ENCODE measurements at regions not wholly inside any gene's neighbourhood (a gene's known extent, or its start where the extent isn't known, plus 50 kb on each side); places are given as distances from the start of the nearest gene placed in this dataset.

GRCh38 chr15:31470756-31471155 lies 144.1 kb downstream of the KLF13 start:
- no peak for TF ChIP-seq CTCF (IDR thresholded peaks at IDR 0.05; ENCODE audit: low read depth, low read length)
- no peak for DNase-seq (ENCODE audit: extremely low read depth, low read depth)

GRCh38 chr15:31471731-31472430 lies 145.2 kb downstream of the KLF13 start:
- no peak for TF ChIP-seq CTCF (IDR thresholded peaks at IDR 0.05; ENCODE audit: low read depth, low read length)
- DNase-seq (ENCODE audit: extremely low read depth, low read depth), result no peak

GRCh38 chr15:31472636-31473384 lies 146.2 kb downstream of the KLF13 start:
- DNase-seq (ENCODE audit: extremely low read depth, low read depth), result no peak
- TF ChIP-seq CTCF (IDR thresholded peaks at IDR 0.05; ENCODE audit: low read depth, low read length), result no peak; the same call in 1 of the 2 replicates

- DNase-seq (ENCODE audit: extremely low read depth, low read depth), result no peak
- TF ChIP-seq CTCF (IDR thresholded peaks at IDR 0.05; ENCODE audit: low read depth, low read length), result no peak
Measured at GRCh38 chr15:31473385-31474058, 146.9 kb downstream of the KLF13 start.

- no peak for DNase-seq (ENCODE audit: extremely low read depth, low read depth)
- no peak for TF ChIP-seq CTCF (IDR thresholded peaks at IDR 0.05; ENCODE audit: low read depth, low read length)
Measured at GRCh38 chr15:31474059-31474868, 147.6 kb downstream of the KLF13 start.

- TF ChIP-seq CTCF (IDR thresholded peaks at IDR 0.05; ENCODE audit: low read depth, low read length), result no peak
- DNase-seq (ENCODE audit: extremely low read depth, low read depth), result no peak
Measured at GRCh38 chr15:31476236-31476810, 149.7 kb downstream of the KLF13 start.

All from AG09319 (cell line).